ENCODE measurements at regions not wholly inside any gene's neighbourhood (a gene's known extent, or its start where the extent isn't known, plus 50 kb on each side); places are given as distances from the start of the nearest gene placed in this dataset.

- POLR2A ChIA-PET, result no interaction called here
- intact Hi-C loops (cut with DNase I, micrococcal nuclease), result no loop called here
- no peak for DNase-seq
- H3K27me3 ChIP-seq (ENCODE audit: control insufficient read depth in 1 of 2, insufficient read depth in 2 of 2, low read length in 2 of 2), result no peaks in the 10 kb centered on the region
- H3K27me3 Mint-ChIP-seq, result no peaks in the 10 kb centered on the region
- peaks cover 4% of the 10 kb centered on the region for H3K36me3 Mint-ChIP-seq (ENCODE audit: low read depth)
- H3K36me3 ChIP-seq (ENCODE audit: insufficient read depth, low read length), result no peaks in the 10 kb centered on the region
- no peak overlapping the region for H3K27ac Mint-ChIP-seq
- H3K4me1 ChIP-seq (ENCODE audit: insufficient read depth, low read length), result no peaks in the 10 kb centered on the region
- TF ChIP-seq CTCF (IDR thresholded peaks at IDR 0.05), result no peak
- CTCF ChIA-PET, result interaction anchor here (0.7 kb wide), 1 partner anchor 947 kb away, joined by 3 read pairs; no protein-coding TSS in a partner anchor
- H3K4me3 ChIP-seq (ENCODE audit: low read length), result no peak overlapping the region
- H3K4me1 Mint-ChIP-seq (ENCODE audit: low read depth), result no peaks in the 10 kb centered on the region
- no peak overlapping the region for H3K4me3 Mint-ChIP-seq
- peaks cover 4 to 11% of the 10 kb centered on the region in 2 experiments for H3K9me3 ChIP-seq (ENCODE audit: control insufficient read depth in 1 of 2, insufficient read depth in 1 of 2, low read length in 2 of 2)
- no peak overlapping the region for H3K27ac ChIP-seq (ENCODE audit: low read depth in 1 of 2, low read length in 2 of 2)
- H3K9me3 Mint-ChIP-seq, result peaks cover 5% of the 10 kb centered on the region
- no peak for ATAC-seq (ENCODE audit: poor library complexity)
Observed at GRCh38 chr12:94039199-94039840, 109.1 kb upstream of the PLXNC1 start.

- no peaks in the 10 kb centered on the region for H3K4me1 ChIP-seq (ENCODE audit: insufficient read depth, low read length)
- Mint-ChIP-seq H3K4me3 (no peak overlapping the region), H3K4me1 (ENCODE audit: low read depth) (no peaks in the 10 kb centered on the region), H3K27me3 (no peaks in the 10 kb centered on the region), H3K27ac (no peak overlapping the region), H3K9me3 (peaks cover 5% of the 10 kb centered on the region), H3K36me3 (ENCODE audit: low read depth) (peaks cover 4% of the 10 kb centered on the region)
- no peaks in the 10 kb centered on the region for H3K36me3 ChIP-seq (ENCODE audit: insufficient read depth, low read length)
- POLR2A ChIA-PET, result no interaction called here
- intact Hi-C loops (cut with DNase I, micrococcal nuclease), result no loop called here
- peaks cover 4 to 11% of the 10 kb centered on the region in 2 experiments for H3K9me3 ChIP-seq (ENCODE audit: control insufficient read depth in 1 of 2, insufficient read depth in 1 of 2, low read length in 2 of 2)
- no peak for TF ChIP-seq CTCF (IDR thresholded peaks at IDR 0.05)
- no peak overlapping the region for H3K4me3 ChIP-seq (ENCODE audit: low read length)
- no peak overlapping the region for H3K27ac ChIP-seq (ENCODE audit: low read depth in 1 of 2, low read length in 2 of 2)
- DNase-seq (no peak), ATAC-seq (ENCODE audit: poor library complexity) (no peak)
- H3K27me3 ChIP-seq (ENCODE audit: control insufficient read depth in 1 of 2, insufficient read depth in 2 of 2, low read length in 2 of 2), result no peaks in the 10 kb centered on the region
- CTCF ChIA-PET, result interaction anchor here (0.7 kb wide), 1 partner anchor 948 kb away, joined by 3 read pairs; no protein-coding TSS in a partner anchor
Observed at GRCh38 chr12:94039914-94040313, 108.5 kb upstream of the PLXNC1 start.

- Histone ChIP-seq H3K36me3 (ENCODE audit: insufficient read depth, low read length) (no peaks in the 10 kb centered on the region), H3K27ac (ENCODE audit: low read depth in 1 of 2, low read length in 2 of 2) (no peak overlapping the region), H3K4me3 (ENCODE audit: low read length) (no peak overlapping the region), H3K9me3 (ENCODE audit: control insufficient read depth in 1 of 2, insufficient read depth in 1 of 2, low read length in 2 of 2) (peaks cover 0 to 11% of the 10 kb centered on the region in 2 experiments), H3K4me1 (ENCODE audit: insufficient read depth, low read length) (no peaks in the 10 kb centered on the region), H3K27me3 (ENCODE audit: control insufficient read depth in 1 of 2, insufficient read depth in 2 of 2, low read length in 2 of 2) (no peaks in the 10 kb centered on the region)
- Mint-ChIP-seq H3K27me3 (no peaks in the 10 kb centered on the region), H3K27ac (no peak overlapping the region), H3K9me3 (peaks cover 5% of the 10 kb centered on the region), H3K4me1 (ENCODE audit: low read depth) (no peaks in the 10 kb centered on the region), H3K36me3 (ENCODE audit: low read depth) (no peaks in the 10 kb centered on the region), H3K4me3 (no peak overlapping the region)
- no peak for TF ChIP-seq CTCF (IDR thresholded peaks at IDR 0.05)
- ATAC-seq (ENCODE audit: poor library complexity), result no peak
- CTCF ChIA-PET, result no interaction called here
- no peak for DNase-seq
- POLR2A ChIA-PET, result no interaction called here
- intact Hi-C loops (cut with DNase I, micrococcal nuclease), result no loop called here
Observed at GRCh38 chr12:94041850-94042249, 106.5 kb upstream of the PLXNC1 start.

Measured in CD4-positive, alpha-beta T cell (primary cell).